ENCODE measurements at regions not wholly inside any gene's neighbourhood (a gene's known extent, or its start where the extent isn't known, plus 50 kb on each side); places are given as distances from the start of the nearest gene placed in this dataset.

DNA sequence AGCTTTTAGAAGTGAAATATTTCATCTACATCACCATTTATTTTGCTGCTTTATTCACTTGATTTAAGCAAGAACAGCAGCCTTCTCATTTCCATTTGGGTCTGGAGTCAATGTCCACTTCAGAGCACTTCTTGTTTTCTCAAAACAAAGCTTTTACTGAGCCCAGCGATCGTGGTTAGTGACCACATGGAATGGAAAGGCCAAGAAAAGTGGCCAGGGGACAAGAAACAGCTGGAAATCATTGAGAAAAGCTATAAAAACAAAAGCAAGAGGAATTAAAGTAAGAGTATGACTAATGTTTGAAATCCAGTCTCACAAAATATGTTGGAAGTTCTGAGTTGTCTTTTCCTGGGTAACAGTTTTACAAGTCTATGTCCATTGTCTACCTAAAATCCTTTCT lies 328.4 kb upstream of the INTU start:
- TF ChIP-seq, protein P1, sequence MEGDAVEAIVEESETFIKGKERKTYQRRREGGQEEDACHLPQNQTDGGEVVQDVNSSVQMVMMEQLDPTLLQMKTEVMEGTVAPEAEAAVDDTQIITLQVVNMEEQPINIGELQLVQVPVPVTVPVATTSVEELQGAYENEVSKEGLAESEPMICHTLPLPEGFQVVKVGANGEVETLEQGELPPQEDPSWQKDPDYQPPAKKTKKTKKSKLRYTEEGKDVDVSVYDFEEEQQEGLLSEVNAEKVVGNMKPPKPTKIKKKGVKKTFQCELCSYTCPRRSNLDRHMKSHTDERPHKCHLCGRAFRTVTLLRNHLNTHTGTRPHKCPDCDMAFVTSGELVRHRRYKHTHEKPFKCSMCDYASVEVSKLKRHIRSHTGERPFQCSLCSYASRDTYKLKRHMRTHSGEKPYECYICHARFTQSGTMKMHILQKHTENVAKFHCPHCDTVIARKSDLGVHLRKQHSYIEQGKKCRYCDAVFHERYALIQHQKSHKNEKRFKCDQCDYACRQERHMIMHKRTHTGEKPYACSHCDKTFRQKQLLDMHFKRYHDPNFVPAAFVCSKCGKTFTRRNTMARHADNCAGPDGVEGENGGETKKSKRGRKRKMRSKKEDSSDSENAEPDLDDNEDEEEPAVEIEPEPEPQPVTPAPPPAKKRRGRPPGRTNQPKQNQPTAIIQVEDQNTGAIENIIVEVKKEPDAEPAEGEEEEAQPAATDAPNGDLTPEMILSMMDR (IDR thresholded peaks at IDR 0.05), result no peak
- no peak for TF ChIP-seq POLR2A (IDR thresholded peaks at IDR 0.05)

All from lower leg skin (tissue), 3 donors.